ENCODE measurements at regions not wholly inside any gene's neighbourhood (a gene's known extent, or its start where the extent isn't known, plus 50 kb on each side); places are given as distances from the start of the nearest gene placed in this dataset.
A peak's percentile ranks its signal among the peaks of the same experiment; 100 is the strongest.
"Not testable (repeated sequence)": the region's sequence is repeated elsewhere in the genome, so short reads cannot be mapped to it uniquely, and the experiment has no call there.

DNA sequence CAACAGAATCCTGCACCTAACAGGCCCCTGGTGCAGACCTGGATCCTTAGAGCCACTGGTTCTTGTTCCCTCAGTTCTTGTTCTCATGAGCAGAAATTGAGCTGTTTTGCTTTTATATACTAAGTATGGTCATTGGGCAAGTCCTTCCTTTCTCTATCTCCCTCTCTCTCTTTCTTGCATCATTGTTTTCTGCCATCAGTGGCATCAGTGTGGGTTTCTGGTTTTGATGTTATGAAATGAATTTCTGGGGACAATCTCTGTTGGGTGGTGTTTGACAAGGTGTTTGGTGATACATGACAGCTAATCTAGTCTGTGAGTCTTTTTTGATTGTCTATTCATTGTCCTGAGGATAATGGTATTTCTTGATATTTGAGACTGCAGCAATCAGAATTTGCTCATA, 168.0 kb upstream of the NOTCH2NLA start:
- not testable (repeated sequence) for H3K4me3 Mint-ChIP-seq; H3K36me3 Mint-ChIP-seq (ENCODE audit: low read depth); H3K27me3 Mint-ChIP-seq; H3K27ac Mint-ChIP-seq; H3K9me3 Mint-ChIP-seq
- H3K4me1 Mint-ChIP-seq (ENCODE audit: low read depth), result peaks cover 19% of the 10 kb centered on the region

DNA sequence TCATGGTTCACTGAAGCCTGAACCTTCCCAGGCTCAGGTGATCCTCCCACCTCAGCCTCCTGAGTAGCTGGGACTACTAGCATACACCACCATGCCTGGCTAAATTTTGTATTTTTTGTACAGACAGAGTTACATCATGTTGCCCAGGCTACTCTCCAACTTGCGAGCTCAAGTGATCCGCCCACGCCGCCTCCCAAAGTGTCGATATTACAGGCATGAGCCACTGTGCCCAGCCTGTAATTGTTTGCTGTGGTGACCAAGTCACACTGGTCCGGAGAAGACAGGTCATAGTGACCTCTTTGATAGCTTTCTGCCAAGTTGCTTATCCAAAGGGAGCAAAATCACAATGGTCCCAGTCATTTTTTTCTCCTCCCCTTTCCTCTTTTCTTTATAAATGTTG, 167.4 kb upstream of the NOTCH2NLA start:
- peaks cover 14% of the 10 kb centered on the region for H3K4me1 Mint-ChIP-seq (ENCODE audit: low read depth)
- H3K36me3 Mint-ChIP-seq (ENCODE audit: low read depth); H3K9me3 Mint-ChIP-seq; H3K4me3 Mint-ChIP-seq; H3K27me3 Mint-ChIP-seq; H3K27ac Mint-ChIP-seq: not testable (repeated sequence)

DNA sequence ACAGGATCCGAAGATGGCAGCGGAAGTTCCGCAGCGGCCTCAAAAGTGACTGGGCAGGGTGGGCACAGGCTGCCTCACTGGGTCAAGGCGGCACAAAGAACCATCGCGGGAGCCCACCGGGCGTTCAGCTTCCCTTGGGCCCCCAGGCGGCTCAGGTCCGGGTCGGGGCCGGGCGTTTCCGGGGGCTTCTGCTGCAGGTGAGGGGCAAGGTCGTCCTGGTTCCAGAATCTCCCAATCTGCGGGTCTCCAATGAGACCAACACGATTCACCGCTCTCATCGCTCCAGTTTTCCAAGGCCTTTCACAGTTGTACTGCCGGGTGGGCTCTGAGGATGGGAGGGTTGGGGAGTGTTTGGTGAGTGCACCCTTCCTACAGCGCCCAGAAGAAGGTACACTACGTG, 165.0 kb upstream of the NOTCH2NLA start:
- H3K4me3 Mint-ChIP-seq; H3K27ac Mint-ChIP-seq; H3K27me3 Mint-ChIP-seq; H3K36me3 Mint-ChIP-seq (ENCODE audit: low read depth); H3K4me1 Mint-ChIP-seq (ENCODE audit: low read depth); H3K9me3 Mint-ChIP-seq: not testable (repeated sequence)

DNA sequence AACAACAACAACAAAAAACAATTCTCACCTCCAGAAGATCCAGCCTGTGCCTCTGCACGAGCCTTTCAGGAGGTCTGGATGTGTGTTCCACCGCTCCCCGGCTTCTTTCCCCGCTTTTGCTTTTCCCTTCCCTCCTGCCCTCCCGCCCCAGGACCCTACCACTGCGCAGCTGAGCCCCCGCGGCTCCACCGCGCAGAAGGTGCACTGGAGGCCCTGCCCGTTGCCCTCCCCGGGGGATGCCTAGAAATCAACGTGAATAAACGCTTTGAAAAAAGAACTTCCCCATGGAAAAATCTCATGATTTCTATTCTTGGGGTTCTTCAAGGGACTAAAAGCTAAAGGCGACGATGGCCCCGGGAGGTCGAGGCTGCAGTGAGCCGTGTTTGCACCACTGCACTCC, 164.3 kb upstream of the NOTCH2NLA start:
- not testable (repeated sequence) for H3K4me3 Mint-ChIP-seq; H3K27me3 Mint-ChIP-seq; H3K36me3 Mint-ChIP-seq (ENCODE audit: low read depth); H3K27ac Mint-ChIP-seq; H3K9me3 Mint-ChIP-seq; H3K4me1 Mint-ChIP-seq (ENCODE audit: low read depth)

DNA sequence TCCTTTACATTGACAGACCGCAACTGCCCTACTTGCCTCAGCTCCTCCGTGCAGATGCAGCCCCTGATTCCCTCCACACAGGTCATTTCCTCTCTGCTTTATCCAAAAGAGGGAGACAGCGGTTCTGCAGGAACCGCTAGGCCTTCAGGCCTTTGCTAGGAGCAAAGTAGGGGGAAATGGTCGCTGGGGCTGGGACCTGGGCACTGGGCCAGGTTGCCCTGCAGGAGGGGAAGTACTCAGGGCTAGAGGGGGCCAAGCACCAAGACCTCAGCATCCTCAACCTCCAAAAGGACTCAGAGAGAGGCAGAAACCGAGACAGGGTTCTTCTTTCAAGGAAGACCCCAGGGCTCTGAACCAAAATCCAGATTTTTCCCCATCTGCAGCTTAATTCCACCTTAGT, 160.4 kb upstream of the NOTCH2NLA start:
- H3K27ac Mint-ChIP-seq; H3K27me3 Mint-ChIP-seq; H3K9me3 Mint-ChIP-seq; H3K36me3 Mint-ChIP-seq (ENCODE audit: low read depth); H3K4me3 Mint-ChIP-seq: not testable (repeated sequence)
- peaks cover 17% of the 10 kb centered on the region for H3K4me1 Mint-ChIP-seq (ENCODE audit: low read depth)

DNA sequence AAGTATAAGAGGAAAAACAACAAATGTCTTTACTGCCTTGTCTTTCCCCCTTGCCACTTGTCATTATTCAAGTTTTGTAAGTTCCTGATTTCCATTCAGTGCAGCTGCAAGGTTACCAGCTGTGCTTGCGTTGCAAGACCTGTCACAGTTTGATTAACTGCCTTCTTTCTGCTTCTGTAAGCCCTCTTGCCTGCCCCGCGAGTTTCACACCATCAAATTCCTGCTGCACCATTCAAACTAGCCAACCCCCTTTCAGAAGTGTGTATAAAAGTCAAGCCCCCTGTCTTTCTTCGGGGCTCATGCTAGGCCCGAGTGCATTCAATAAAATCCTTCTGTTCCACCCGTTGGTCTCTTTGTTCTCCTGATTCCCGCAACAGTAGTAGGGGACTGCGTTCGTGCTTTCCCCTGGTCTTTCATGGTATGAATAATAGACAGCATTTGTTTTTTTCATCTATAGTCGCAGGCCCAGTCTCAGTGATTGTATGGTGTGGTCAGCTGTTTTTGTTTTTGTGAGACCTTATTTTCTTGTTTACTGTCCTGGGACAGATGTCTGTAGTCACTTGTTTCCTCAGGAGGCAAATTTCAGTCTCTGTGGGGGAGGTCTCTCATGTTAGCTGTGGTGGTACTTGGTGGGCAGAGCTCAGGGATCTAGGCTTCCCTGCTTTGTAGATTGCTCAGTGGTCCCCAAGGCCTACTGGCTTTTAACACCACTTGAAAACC, 159.1 kb upstream of the NOTCH2NLA start:
- not testable (repeated sequence) for H3K27me3 Mint-ChIP-seq; H3K36me3 Mint-ChIP-seq (ENCODE audit: low read depth); H3K9me3 Mint-ChIP-seq
- H3K27ac Mint-ChIP-seq, result peak overlapping the region; percentile 75
- H3K4me1 Mint-ChIP-seq (ENCODE audit: low read depth), result peaks cover 17% of the 10 kb centered on the region
- H3K4me3 Mint-ChIP-seq, result peak overlapping the region; percentile 91

DNA sequence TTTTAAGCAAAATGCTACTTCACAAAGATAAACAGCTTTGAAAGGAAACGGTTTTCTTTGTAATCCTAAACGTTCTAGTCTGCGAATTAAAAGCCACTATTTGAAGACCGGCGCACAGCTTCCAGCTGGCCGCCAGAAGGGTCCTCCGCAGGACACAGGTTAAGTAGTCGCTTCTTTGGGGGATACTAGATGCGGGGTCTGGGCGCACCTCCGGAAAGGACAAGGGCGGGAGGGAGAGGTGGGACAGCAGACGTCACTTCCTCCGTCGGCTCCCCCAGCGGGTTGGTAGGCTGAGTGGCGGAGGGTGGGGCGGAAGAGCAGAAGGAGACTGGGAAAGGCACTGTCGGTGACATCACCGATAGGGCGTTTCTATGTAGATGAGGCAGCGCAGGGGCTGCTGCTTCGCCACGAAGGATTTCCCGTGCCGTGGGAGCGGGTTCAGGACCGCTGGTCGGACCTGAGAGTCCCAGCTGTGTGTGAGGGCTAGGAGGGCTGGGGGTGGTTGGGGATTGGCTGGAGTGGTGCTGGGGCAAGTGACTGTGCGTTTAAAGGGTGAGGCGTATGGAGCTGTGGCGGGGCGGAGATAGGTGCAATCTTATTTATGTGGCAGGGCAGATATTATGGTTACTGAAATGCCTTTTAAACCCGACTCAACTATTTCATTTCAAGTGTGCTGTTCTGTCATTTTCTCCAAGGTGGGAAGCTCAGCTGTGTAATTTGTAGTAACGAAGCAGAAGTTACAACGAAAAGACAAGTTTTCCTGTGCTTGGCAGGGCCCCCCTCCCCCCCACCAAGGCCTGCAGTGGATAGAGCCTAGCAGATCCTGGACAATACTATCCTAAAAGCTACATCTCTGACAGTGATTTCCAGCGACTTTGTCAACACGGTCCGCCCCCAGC, 158.3 kb upstream of the NOTCH2NLA start:
- H3K9me3 Mint-ChIP-seq; H3K36me3 Mint-ChIP-seq (ENCODE audit: low read depth); H3K27me3 Mint-ChIP-seq: not testable (repeated sequence)
- peak overlapping the region; percentile 100 for H3K27ac Mint-ChIP-seq
- peaks cover 17% of the 10 kb centered on the region for H3K4me1 Mint-ChIP-seq (ENCODE audit: low read depth)
- peak overlapping the region; percentile 91 for H3K4me3 Mint-ChIP-seq

DNA sequence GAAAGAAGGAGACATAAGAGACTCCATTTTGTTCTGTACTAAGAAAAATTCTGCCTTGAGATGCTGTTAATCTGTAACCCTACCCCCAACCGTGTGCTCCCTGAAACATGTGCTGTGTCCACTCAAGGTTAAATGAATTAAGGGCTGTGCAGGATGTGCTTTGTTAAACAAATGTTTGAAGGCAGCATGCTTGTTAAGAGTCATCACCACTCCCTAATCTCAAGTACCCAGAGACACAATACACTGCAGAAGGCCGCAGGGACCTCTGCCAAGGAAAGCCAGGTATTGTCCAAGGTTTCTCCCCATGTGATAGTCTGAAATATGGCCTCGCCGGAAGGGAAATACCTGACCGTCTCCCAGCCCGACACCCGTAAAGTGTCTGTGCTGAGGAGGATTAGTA, 152.4 kb upstream of the NOTCH2NLA start:
- peaks cover 11% of the 10 kb centered on the region for H3K4me1 Mint-ChIP-seq (ENCODE audit: low read depth)
- H3K27me3 Mint-ChIP-seq; H3K27ac Mint-ChIP-seq; H3K4me3 Mint-ChIP-seq; H3K36me3 Mint-ChIP-seq (ENCODE audit: low read depth); H3K9me3 Mint-ChIP-seq: not testable (repeated sequence)

DNA sequence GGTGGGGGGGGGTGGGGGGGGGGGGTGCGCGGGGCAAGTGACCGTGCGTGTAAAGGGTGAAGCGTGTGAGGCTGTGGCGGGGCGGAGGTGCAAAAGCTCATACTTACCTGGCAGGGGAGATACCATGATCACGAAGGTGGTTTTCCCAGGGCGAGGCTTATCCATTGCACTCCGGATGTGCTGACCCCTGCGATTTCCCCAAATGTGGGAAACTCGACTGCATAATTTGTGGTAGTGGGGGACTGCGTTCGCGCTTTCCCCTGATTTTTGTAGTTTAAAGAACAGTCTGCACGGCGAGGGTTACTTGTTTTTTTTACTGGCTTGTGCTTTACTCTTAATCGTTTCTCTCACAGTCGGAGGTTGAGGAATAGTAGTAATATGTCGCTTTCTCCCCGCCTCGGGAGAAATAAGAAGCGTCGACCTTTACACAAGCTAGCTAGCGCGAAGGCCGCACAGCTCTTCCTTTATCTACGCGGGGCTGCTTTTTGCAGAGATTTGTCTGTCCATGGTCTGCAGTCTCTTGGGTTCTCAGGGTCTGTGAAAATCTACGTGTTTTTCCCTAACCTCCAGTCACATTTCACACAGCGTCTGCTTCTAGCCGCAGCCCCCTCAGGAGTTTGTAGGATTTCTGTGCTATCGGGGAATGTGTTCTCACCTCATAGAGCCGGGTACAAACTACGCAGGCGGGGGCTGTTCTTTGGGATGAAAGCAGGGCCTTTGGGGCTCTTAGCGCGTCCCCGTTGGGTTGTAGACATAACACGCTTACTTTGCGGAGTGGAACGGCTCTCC, 148.1 kb upstream of the NOTCH2NLA start:
- not testable (repeated sequence) for H3K27me3 Mint-ChIP-seq

DNA sequence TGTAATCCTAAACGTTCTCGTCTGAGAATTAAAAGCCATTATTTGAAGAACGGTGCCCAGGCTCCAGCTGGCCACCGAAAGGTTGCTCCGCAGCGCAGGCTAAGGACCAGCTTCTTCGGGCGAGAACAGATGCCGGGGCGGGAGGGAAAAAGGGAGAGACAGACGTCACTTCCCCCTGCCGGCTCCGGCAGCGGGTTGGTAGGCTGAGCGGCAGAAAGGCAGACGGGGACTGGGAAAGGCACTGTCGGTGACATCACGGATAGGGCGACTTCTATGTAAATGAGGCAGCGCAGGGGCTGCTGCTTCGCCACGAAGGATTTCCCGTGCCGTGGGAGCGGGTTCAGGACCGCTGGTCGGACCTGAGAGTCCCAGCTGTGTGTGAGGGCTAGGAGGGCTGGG, 147.5 kb upstream of the NOTCH2NLA start:
- H3K27ac Mint-ChIP-seq, result peak overlapping the region; percentile 99
- H3K9me3 Mint-ChIP-seq; H3K36me3 Mint-ChIP-seq (ENCODE audit: low read depth); H3K27me3 Mint-ChIP-seq: not testable (repeated sequence)
- peak overlapping the region; percentile 78 for H3K4me3 Mint-ChIP-seq
- H3K4me1 Mint-ChIP-seq (ENCODE audit: low read depth), result peaks cover 19% of the 10 kb centered on the region

More for the DNA sequence above, 148.1 kb upstream of the NOTCH2NLA start:
- not testable (repeated sequence) for H3K36me3 Mint-ChIP-seq (ENCODE audit: low read depth); H3K9me3 Mint-ChIP-seq
- Mint-ChIP-seq H3K4me3 (peak overlapping the region; percentile 78), H3K4me1 (ENCODE audit: low read depth) (peaks cover 19% of the 10 kb centered on the region), H3K27ac (peak overlapping the region; percentile 99)

DNA sequence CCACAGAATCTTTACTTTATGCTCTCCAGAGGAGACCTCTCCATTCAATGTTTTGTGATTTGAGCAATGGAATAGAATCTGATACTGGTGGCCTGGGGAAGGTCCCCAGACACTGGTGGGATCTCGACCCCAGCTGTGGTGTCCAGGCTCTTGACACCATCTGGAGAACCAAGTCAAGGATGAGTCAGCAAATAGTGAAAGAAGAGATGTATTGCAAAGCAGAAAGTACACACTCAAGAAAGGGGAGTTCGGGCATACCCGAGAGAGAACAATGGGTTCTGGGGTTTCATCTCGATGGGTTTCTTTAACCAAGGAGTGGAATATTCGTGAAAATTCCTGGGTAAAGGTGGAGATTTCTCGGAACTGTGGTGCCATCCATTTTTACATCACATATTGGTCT, 146.3 kb upstream of the NOTCH2NLA start:
- Mint-ChIP-seq H3K4me1 (ENCODE audit: low read depth) (peaks cover 19% of the 10 kb centered on the region), H3K4me3 (peak overlapping the region; percentile 63), H3K27ac (peak overlapping the region; percentile 76)
- not testable (repeated sequence) for H3K9me3 Mint-ChIP-seq; H3K27me3 Mint-ChIP-seq; H3K36me3 Mint-ChIP-seq (ENCODE audit: low read depth)

DNA sequence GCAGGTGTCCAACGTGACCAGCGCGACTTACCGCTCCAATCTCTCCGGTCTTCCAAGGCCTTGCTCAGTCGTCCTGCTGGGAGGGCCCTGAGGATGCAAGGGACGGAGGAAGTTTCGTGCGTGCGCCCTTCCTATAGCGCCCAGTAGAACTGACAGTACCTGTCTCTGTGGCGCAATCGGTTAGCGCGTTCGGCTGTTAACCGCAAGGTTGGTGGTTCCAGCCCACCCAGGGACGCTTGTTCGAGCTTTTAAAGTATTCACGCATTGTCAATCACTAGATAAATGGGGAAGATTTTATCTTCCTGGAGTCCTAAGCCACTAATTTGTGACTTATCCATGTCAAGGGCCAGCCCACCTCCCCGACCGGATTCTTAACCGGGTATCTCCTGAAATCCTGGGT, 141.1 kb upstream of the NOTCH2NLA start:
- H3K4me3 Mint-ChIP-seq, result peak overlapping the region; percentile 83
- H3K27me3 Mint-ChIP-seq; H3K9me3 Mint-ChIP-seq; H3K4me1 Mint-ChIP-seq (ENCODE audit: low read depth); H3K36me3 Mint-ChIP-seq (ENCODE audit: low read depth): not testable (repeated sequence)
- peak overlapping the region; percentile 94 for H3K27ac Mint-ChIP-seq

DNA sequence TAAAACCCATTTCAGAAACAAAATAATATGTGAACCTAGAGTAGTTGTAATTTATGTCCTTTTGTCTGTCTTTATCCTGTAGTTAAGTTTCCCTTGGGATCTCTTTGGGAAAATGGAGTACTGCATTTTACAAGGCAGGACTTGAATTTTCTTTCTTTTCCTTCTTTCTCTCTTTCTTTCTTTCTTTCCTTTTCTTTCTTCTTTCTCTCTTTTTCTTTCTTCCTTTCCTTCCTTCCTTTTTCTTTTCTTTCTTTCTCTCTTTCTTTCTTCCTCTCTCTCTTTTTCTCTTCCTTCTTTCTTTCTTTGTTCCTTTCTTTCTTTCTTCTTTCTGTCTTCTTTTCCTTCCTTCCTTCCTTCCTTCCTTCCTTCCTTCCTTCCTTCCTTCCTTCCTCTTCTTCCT, 126.6 kb upstream of the NOTCH2NLA start:
- H3K27ac Mint-ChIP-seq, H3K4me3 Mint-ChIP-seq, H3K27me3 Mint-ChIP-seq: not testable (repeated sequence)

DNA sequence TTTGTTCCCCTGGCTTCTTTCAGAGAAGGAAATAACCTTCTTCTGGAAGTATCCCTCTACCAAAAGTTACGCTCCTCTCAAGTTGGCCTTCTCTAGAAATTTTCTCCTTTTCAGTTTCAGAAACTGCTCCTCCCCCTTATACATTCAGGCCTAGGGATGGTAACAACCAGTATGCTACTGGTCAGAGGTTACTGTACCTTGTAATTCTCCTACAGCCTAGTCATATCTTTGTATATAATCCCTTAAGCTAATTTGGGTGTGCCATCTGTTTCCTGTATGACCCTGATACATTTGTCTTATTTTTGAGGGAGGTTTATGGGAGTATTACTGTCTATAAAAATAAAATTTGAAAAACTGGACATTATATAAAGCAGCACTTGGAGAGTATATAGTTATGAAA, 98.0 kb upstream of the NOTCH2NLA start:
- not testable (repeated sequence) for H3K4me3 Mint-ChIP-seq; H3K27ac Mint-ChIP-seq; H3K36me3 Mint-ChIP-seq (ENCODE audit: low read depth); H3K27me3 Mint-ChIP-seq; H3K9me3 Mint-ChIP-seq; H3K4me1 Mint-ChIP-seq (ENCODE audit: low read depth)

More for the DNA sequence above, 126.6 kb upstream of the NOTCH2NLA start:
- H3K9me3 Mint-ChIP-seq; H3K4me1 Mint-ChIP-seq (ENCODE audit: low read depth); H3K36me3 Mint-ChIP-seq (ENCODE audit: low read depth): not testable (repeated sequence)

DNA sequence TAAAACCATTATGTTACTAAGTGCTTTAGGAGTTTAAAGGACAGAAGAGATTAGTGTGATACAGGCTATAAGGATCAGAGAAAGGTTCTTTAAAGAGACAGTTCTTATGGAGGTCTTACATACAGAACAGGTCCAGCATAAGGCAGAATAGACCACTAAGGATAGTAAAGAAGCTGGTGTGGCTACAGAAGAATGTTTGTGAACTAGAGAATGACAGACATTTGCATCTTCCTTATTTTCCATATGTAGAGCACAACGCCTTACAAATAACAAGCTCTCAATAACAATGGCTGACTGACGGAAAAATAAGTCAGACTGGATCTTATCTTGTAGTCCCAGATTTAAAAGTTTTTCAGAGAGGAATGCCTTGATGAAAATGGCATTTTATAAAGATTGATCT, 95.6 kb upstream of the NOTCH2NLA start:
- not testable (repeated sequence) for H3K27ac Mint-ChIP-seq; H3K36me3 Mint-ChIP-seq (ENCODE audit: low read depth); H3K4me1 Mint-ChIP-seq (ENCODE audit: low read depth); H3K9me3 Mint-ChIP-seq; H3K4me3 Mint-ChIP-seq; H3K27me3 Mint-ChIP-seq
